Keratinocyte (primary cell): ENCODE measurements at regions not wholly inside any gene's neighbourhood (a gene's known extent, or its start where the extent isn't known, plus 50 kb on each side); places are given as distances from the start of the nearest gene placed in this dataset.

Experiments used
- DNase-seq: peaks from one replicate; pipeline ENCODE4 v3.0.0-alpha.2; 2011; ENCODE audit warnings: low read depth, missing footprints, low spot score
- FAIRE-seq: peaks from 2 replicates; lab custom pipeline; 2011; peaks lifted over from hg19 to GRCh38; lab: Jason Lieb, UNC
- H2AFZ ChIP-seq: 2 replicates; pipeline ENCODE4 v1.6.0; 2012; ENCODE audit warnings: low read length, control low read depth, inconsistent platforms; ENCODE audit not compliant: control insufficient read depth
- H3K27ac ChIP-seq: 2 replicates; pipeline ENCODE4 v1.5.1; 2011; ENCODE audit warnings: low read length; ENCODE audit not compliant: control insufficient read depth, insufficient read depth
- H3K27me3 ChIP-seq: 3 replicates; pipeline ENCODE4 v1.6.0; 2011; ENCODE audit warnings: low read length; ENCODE audit not compliant: control insufficient read depth, insufficient read depth; ENCODE audit errors: extremely low read depth
- H3K36me3 ChIP-seq, 2 experiments: 2 replicates in 1 of 2; 3 replicates in 1 of 2; pipeline ENCODE4 v1.5.1; 2011; ENCODE audit warnings: low read length in 2 of 2, mild to moderate bottlenecking in 1 of 2; ENCODE audit not compliant: control insufficient read depth in 2 of 2, insufficient read depth in 2 of 2; ENCODE audit errors: extremely low read depth in 1 of 2
- H3K4me1 ChIP-seq: 3 replicates; pipeline ENCODE4 v1.5.1; 2011; ENCODE audit warnings: low read length; ENCODE audit not compliant: control insufficient read depth, insufficient read depth; ENCODE audit errors: extremely low read depth
- H3K4me2 ChIP-seq: 3 replicates; pipeline ENCODE4 v1.6.0; 2011; ENCODE audit warnings: low read depth, low read length; ENCODE audit not compliant: control insufficient read depth, insufficient read depth; ENCODE audit errors: extremely low read depth
- H3K4me3 ChIP-seq, 3 experiments: fragments of 200-600 bp in 1 of 3; sonication (generic) in 1 of 3; 2 replicates in 2 of 3; 3 replicates in 1 of 3; pipeline ENCODE4 v1.5.1; 2011 to 2016; ENCODE audit warnings: low read length in 3 of 3, mild to moderate bottlenecking in 3 of 3, control low read depth in 2 of 3, inconsistent platforms in 1 of 3, low read depth in 1 of 3, mixed read lengths in 1 of 3, mixed run types in 1 of 3, moderate library complexity in 1 of 3; ENCODE audit not compliant: control insufficient read depth in 2 of 3, insufficient read depth in 2 of 3; ENCODE audit errors: extremely low read depth in 1 of 3
- H3K79me2 ChIP-seq: 2 replicates; pipeline ENCODE4 v1.6.0; 2012; ENCODE audit warnings: low read length; ENCODE audit not compliant: control insufficient read depth, insufficient read depth
- H3K9ac ChIP-seq: 3 replicates; pipeline ENCODE4 v1.6.0; 2011; ENCODE audit warnings: low read length; ENCODE audit not compliant: control insufficient read depth, insufficient read depth; ENCODE audit errors: extremely low read depth
- H3K9me1 ChIP-seq: 3 replicates; pipeline ENCODE4 v1.6.0; 2011; ENCODE audit warnings: low read length; ENCODE audit not compliant: control insufficient read depth, insufficient read depth; ENCODE audit errors: extremely low read depth
- H3K9me3 ChIP-seq: 2 replicates; pipeline ENCODE4 v1.5.1; 2012; ENCODE audit warnings: low read depth, low read length; ENCODE audit not compliant: control insufficient read depth
- H4K20me1 ChIP-seq: 3 replicates; pipeline ENCODE4 v1.6.0; 2011; ENCODE audit warnings: low read length; ENCODE audit not compliant: control insufficient read depth, insufficient read depth; ENCODE audit errors: extremely low read depth
- EZH2 ChIP-seq: IDR thresholded peaks from one replicate; pipeline ENCODE4 v1.6.1; 2012; ENCODE audit warnings: inconsistent platforms, mild to moderate bottlenecking, low read length, moderate library complexity
- dilution Hi-C: fragments of 300-500 bp; cut with MboI; formaldehyde crosslinking; loops from one replicate; pipeline ENCODE4 v1.7.0; 2020; ENCODE audit warnings: low sequenced_read_pairs; ENCODE audit not compliant: extremely low pct_ligation_motif_present
- TF ChIP-seq, protein P1 (sequence below), 3 experiments: IDR thresholded peaks in 1 of 3; conservative IDR thresholded peaks in 1 of 3; optimal IDR thresholded peaks in 1 of 3; 2 replicates in 2 of 3; 3 replicates in 1 of 3; pipeline versions ENCODE3 to v1.5.1; 2011; ENCODE audit warnings: low read length in 3 of 3, mild to moderate bottlenecking in 3 of 3, moderate library complexity in 2 of 3, control low read depth in 1 of 3, inconsistent platforms in 1 of 3; ENCODE audit not compliant: insufficient read depth in 2 of 3; ENCODE audit errors: extremely low read depth in 1 of 3

DNA sequence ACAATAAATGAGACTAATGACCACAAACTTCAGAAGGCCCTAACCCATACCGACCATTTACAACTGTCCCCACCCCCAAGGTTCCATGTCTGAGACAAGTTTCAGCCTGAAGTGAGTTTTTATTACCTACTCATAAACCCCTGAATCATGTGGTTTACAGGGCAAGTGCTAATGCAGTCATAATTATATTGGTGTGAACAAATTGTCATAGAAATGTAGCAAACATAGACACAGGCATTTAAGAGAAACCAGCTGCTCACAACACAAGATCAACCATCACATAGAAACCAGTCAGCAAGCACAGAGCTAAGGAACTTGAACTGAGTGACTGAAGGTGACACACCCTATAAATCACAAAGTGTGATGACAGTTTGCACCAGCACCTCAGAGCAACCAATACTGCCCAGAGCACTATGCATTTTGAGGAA is 173.8 kb upstream of the MID1 start:
- TF ChIP-seq, protein P1, sequence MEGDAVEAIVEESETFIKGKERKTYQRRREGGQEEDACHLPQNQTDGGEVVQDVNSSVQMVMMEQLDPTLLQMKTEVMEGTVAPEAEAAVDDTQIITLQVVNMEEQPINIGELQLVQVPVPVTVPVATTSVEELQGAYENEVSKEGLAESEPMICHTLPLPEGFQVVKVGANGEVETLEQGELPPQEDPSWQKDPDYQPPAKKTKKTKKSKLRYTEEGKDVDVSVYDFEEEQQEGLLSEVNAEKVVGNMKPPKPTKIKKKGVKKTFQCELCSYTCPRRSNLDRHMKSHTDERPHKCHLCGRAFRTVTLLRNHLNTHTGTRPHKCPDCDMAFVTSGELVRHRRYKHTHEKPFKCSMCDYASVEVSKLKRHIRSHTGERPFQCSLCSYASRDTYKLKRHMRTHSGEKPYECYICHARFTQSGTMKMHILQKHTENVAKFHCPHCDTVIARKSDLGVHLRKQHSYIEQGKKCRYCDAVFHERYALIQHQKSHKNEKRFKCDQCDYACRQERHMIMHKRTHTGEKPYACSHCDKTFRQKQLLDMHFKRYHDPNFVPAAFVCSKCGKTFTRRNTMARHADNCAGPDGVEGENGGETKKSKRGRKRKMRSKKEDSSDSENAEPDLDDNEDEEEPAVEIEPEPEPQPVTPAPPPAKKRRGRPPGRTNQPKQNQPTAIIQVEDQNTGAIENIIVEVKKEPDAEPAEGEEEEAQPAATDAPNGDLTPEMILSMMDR (optimal IDR thresholded peaks at IDR 0.05 in 1 of 3, IDR thresholded peaks at IDR 0.05 in 1 of 3, conservative IDR thresholded peaks at IDR 0.05 in 1 of 3; ENCODE audit: extremely low read depth in 1 of 3, insufficient read depth in 2 of 3, low read length in 3 of 3): no peak
- no peak for TF ChIP-seq EZH2
- Histone ChIP-seq H3K9me1 (no peaks in the 10 kb centered on the region), H3K4me1 (peaks cover 4% of the 10 kb centered on the region), H3K9me3 (no peaks in the 10 kb centered on the region), H3K79me2 (no peaks in the 10 kb centered on the region), H3K4me2 (no peak overlapping the region), H3K27me3 (no peaks in the 10 kb centered on the region), H2AFZ (no peak overlapping the region), H4K20me1 (no peaks in the 10 kb centered on the region), H3K4me3 (no peak overlapping the region), H3K27ac (no peak overlapping the region), H3K36me3 (no peaks in the 10 kb centered on the region), H3K9ac (no peak overlapping the region)
- no peak for FAIRE-seq
- dilution Hi-C loops: no loop called here
- DNase-seq: no peak

DNA sequence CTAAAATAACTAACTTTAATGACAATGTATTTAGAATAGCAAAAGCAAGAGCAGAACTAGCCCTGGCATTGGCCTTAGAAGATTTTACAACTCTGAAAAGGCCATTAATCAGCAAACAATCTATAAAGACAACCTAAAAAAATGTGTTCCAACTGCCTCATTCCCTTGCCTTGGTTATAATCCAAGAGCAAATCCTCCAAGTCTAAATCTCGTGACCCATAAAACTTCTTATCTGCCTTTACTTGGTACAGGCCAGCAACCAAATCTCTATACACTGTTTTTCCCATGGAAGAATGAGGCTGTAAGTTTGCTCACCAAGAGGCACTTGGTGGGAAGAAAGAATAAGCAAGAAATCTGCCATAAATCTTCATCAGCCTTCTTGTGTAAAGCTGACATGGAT is 175.3 kb upstream of the MID1 start:
- Histone ChIP-seq H3K79me2 (no peaks in the 10 kb centered on the region), H3K9me1 (no peaks in the 10 kb centered on the region), H3K9ac (no peak overlapping the region), H3K9me3 (no peaks in the 10 kb centered on the region), H3K27me3 (no peaks in the 10 kb centered on the region), H3K36me3 (no peaks in the 10 kb centered on the region), H3K27ac (no peak overlapping the region), H2AFZ (no peak overlapping the region), H3K4me1 (peaks cover 4% of the 10 kb centered on the region), H3K4me3 (no peak overlapping the region), H4K20me1 (no peaks in the 10 kb centered on the region), H3K4me2 (no peak overlapping the region)
- DNase-seq: no peak
- FAIRE-seq: no peak
- no peak for TF ChIP-seq EZH2
- TF ChIP-seq, protein P1 (optimal IDR thresholded peaks at IDR 0.05 in 1 of 3, IDR thresholded peaks at IDR 0.05 in 1 of 3, conservative IDR thresholded peaks at IDR 0.05 in 1 of 3; ENCODE audit: extremely low read depth in 1 of 3, insufficient read depth in 2 of 3, low read length in 3 of 3): no peak
- dilution Hi-C loops: no loop called here
